ENCODE measurements at regions not wholly inside any gene's neighbourhood (a gene's known extent, or its start where the extent isn't known, plus 50 kb on each side); places are given as distances from the start of the nearest gene placed in this dataset.

DNA sequence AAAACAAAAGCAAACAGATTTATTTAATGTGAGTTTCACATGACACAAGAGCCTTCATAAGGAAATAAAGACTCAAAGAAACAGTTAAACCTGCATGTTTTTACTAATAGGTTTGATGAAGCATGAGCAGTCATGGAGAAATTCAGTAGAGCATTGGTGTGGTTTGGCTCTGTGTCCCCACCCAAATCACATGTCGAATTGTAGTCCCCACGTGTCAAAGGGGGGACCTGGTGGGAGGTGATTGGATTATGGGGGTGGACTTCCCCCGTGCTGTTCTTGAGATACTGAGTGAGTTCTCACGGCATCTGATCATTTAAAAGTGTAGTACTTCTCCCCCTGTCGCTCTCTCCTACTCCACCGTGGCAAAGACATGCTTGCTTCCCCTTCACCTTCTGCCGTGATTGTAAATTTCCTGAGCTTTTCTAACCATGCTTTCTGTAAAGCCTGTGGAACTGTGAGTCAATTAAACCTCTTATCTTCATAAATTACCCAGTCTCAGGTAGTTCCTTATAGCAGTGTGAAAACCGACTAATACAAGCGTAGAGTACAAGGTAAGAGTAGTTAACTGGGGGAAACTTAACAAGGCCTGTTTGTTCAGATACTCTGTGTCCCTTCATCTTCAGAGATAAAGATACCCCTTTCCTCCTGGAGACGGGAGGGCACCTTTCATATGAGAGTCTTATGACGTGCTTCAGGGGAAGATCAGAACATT, 354.8 kb downstream of the SIPA1L2 start:
- Histone ChIP-seq H3K4me1 (ENCODE audit: control insufficient read depth in 1 of 2, insufficient read depth in 2 of 2, low read depth in 1 of 2, low read length in 1 of 2) (no peaks in the 10 kb centered on the region), H3K79me2 (ENCODE audit: insufficient read depth) (no peaks in the 10 kb centered on the region), H3K9me2 (no peaks in the 10 kb centered on the region), H3F3A (replicated peaks; ENCODE audit: insufficient read depth) (no peaks in the 10 kb centered on the region), H4K20me1 (ENCODE audit: insufficient read depth) (no peaks in the 10 kb centered on the region), H3K36me3 (replicated peaks in 1 of 2; ENCODE audit: control insufficient read depth in 1 of 2, insufficient read depth in 2 of 2, low read length in 1 of 2) (no peaks in the 10 kb centered on the region), H3K27me3 (ENCODE audit: insufficient read depth) (no peaks in the 10 kb centered on the region), H3K9me3 (no peaks in the 10 kb centered on the region), H3K4me3 (ENCODE audit: low read depth in 2 of 2, low read length in 1 of 2) (no peak overlapping the region), H2AFZ (ENCODE audit: low read depth) (no peak overlapping the region), H3K9ac (no peak overlapping the region), H3K4me2 (no peak overlapping the region), H3K27ac (ENCODE audit: low read depth in 2 of 2, low read length in 1 of 2) (no peak overlapping the region)
- WGBS (ENCODE audit: low lambda C conversion rate): 51% methylated on average over 11 of the region's 11 CpGs
- CTCF ChIA-PET: no interaction called here
- DNase-seq: no peak
- POLR2A ChIA-PET: no interaction called here
- TF ChIP-seq YY1 (IDR thresholded peaks at IDR 0.05; ENCODE audit: low read depth) (no peak), MEF2A (IDR thresholded peaks at IDR 0.05; ENCODE audit: borderline replicate concordance, low read depth) (no peak), EZH2phosphoT487 (IDR thresholded peaks at IDR 0.05; ENCODE audit: borderline replicate concordance, low read depth) (no peak), POLR2AphosphoS5 (IDR thresholded peaks at IDR 0.05; ENCODE audit: low read depth, low read length) (no peak), SIN3A (IDR thresholded peaks at IDR 0.05; ENCODE audit: borderline replicate concordance, low read depth, low read length) (no peak)
- TF ChIP-seq, protein P1, sequence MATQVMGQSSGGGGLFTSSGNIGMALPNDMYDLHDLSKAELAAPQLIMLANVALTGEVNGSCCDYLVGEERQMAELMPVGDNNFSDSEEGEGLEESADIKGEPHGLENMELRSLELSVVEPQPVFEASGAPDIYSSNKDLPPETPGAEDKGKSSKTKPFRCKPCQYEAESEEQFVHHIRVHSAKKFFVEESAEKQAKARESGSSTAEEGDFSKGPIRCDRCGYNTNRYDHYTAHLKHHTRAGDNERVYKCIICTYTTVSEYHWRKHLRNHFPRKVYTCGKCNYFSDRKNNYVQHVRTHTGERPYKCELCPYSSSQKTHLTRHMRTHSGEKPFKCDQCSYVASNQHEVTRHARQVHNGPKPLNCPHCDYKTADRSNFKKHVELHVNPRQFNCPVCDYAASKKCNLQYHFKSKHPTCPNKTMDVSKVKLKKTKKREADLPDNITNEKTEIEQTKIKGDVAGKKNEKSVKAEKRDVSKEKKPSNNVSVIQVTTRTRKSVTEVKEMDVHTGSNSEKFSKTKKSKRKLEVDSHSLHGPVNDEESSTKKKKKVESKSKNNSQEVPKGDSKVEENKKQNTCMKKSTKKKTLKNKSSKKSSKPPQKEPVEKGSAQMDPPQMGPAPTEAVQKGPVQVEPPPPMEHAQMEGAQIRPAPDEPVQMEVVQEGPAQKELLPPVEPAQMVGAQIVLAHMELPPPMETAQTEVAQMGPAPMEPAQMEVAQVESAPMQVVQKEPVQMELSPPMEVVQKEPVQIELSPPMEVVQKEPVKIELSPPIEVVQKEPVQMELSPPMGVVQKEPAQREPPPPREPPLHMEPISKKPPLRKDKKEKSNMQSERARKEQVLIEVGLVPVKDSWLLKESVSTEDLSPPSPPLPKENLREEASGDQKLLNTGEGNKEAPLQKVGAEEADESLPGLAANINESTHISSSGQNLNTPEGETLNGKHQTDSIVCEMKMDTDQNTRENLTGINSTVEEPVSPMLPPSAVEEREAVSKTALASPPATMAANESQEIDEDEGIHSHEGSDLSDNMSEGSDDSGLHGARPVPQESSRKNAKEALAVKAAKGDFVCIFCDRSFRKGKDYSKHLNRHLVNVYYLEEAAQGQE (IDR thresholded peaks at IDR 0.05; ENCODE audit: low read depth, low read length): no peak

DNA sequence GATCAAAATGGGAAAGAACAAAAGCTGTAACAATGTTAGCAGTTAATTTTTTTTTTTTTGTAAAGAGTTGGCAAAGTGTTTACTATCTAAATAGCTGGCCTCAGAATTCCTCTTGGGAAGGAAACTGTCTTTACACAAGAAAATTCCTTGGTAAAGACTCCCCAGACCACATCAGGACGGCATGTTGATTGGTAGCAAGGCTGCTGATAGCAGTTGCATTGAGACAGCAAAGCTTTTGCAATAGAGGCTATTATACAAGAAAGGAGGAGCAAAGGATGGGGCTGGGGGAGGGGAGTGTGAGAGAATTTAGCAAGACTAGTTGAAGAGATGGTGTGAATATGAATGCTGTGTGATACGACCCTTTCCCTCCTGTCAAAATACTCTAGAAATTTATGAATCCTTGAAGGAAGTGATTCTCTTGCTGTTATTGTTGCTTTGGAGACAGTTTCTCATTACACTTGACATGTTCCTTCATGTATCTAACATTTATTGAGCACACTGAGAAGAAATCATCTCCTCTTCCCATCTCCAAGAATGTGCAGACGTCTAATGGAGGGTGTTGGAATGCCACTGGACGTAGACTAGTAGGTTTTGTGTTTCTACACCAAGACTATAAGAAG, 355.6 kb downstream of the SIPA1L2 start:
- ChIA-PET CTCF (no interaction called here), POLR2A (no interaction called here)
- Histone ChIP-seq H3K4me2 (no peak overlapping the region), H3K4me3 (ENCODE audit: low read depth in 2 of 2, low read length in 1 of 2) (no peak overlapping the region), H2AFZ (ENCODE audit: low read depth) (no peak overlapping the region), H3K9me3 (no peaks in the 10 kb centered on the region), H3K9ac (no peak overlapping the region), H3K79me2 (ENCODE audit: insufficient read depth) (no peaks in the 10 kb centered on the region), H3K36me3 (replicated peaks in 1 of 2; ENCODE audit: control insufficient read depth in 1 of 2, insufficient read depth in 2 of 2, low read length in 1 of 2) (no peaks in the 10 kb centered on the region), H3K4me1 (ENCODE audit: control insufficient read depth in 1 of 2, insufficient read depth in 2 of 2, low read depth in 1 of 2, low read length in 1 of 2) (no peaks in the 10 kb centered on the region), H3K27ac (ENCODE audit: low read depth in 2 of 2, low read length in 1 of 2) (no peak overlapping the region), H3K9me2 (no peaks in the 10 kb centered on the region), H3F3A (replicated peaks; ENCODE audit: insufficient read depth) (no peaks in the 10 kb centered on the region), H3K27me3 (ENCODE audit: insufficient read depth) (no peaks in the 10 kb centered on the region), H4K20me1 (ENCODE audit: insufficient read depth) (no peaks in the 10 kb centered on the region)
- WGBS (ENCODE audit: low lambda C conversion rate): 36% methylated on average over 4 of the region's 4 CpGs
- no peak for DNase-seq
- no peak for TF ChIP-seq CHD2 (IDR thresholded peaks at IDR 0.05; ENCODE audit: low read length, partially characterized antibody)
- no peak for TF ChIP-seq NFIC (IDR thresholded peaks at IDR 0.05; ENCODE audit: borderline replicate concordance)
- TF ChIP-seq RCOR1 (IDR thresholded peaks at IDR 0.05; ENCODE audit: low read length): no peak
- TF ChIP-seq YY1 (IDR thresholded peaks at IDR 0.05; ENCODE audit: low read depth): no peak
- no peak for TF ChIP-seq SIN3A (IDR thresholded peaks at IDR 0.05; ENCODE audit: borderline replicate concordance, low read depth, low read length)
- TF ChIP-seq FOXJ3 (CRISPR knock-in tag; IDR thresholded peaks at IDR 0.05): no peak
- TF ChIP-seq, protein P2, sequence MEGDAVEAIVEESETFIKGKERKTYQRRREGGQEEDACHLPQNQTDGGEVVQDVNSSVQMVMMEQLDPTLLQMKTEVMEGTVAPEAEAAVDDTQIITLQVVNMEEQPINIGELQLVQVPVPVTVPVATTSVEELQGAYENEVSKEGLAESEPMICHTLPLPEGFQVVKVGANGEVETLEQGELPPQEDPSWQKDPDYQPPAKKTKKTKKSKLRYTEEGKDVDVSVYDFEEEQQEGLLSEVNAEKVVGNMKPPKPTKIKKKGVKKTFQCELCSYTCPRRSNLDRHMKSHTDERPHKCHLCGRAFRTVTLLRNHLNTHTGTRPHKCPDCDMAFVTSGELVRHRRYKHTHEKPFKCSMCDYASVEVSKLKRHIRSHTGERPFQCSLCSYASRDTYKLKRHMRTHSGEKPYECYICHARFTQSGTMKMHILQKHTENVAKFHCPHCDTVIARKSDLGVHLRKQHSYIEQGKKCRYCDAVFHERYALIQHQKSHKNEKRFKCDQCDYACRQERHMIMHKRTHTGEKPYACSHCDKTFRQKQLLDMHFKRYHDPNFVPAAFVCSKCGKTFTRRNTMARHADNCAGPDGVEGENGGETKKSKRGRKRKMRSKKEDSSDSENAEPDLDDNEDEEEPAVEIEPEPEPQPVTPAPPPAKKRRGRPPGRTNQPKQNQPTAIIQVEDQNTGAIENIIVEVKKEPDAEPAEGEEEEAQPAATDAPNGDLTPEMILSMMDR (IDR thresholded peaks at IDR 0.05): no peak
- TF ChIP-seq, protein P3, sequence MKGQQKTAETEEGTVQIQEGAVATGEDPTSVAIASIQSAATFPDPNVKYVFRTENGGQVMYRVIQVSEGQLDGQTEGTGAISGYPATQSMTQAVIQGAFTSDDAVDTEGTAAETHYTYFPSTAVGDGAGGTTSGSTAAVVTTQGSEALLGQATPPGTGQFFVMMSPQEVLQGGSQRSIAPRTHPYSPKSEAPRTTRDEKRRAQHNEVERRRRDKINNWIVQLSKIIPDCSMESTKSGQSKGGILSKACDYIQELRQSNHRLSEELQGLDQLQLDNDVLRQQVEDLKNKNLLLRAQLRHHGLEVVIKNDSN (IDR thresholded peaks at IDR 0.05; ENCODE audit: borderline replicate concordance, low read depth): no peak
- TF ChIP-seq, protein P4, sequence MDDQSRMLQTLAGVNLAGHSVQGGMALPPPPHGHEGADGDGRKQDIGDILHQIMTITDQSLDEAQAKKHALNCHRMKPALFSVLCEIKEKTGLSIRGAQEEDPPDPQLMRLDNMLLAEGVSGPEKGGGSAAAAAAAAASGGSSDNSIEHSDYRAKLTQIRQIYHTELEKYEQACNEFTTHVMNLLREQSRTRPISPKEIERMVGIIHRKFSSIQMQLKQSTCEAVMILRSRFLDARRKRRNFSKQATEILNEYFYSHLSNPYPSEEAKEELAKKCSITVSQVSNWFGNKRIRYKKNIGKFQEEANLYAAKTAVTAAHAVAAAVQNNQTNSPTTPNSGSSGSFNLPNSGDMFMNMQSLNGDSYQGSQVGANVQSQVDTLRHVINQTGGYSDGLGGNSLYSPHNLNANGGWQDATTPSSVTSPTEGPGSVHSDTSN (IDR thresholded peaks at IDR 0.05): no peak
- TF ChIP-seq, protein P5, sequence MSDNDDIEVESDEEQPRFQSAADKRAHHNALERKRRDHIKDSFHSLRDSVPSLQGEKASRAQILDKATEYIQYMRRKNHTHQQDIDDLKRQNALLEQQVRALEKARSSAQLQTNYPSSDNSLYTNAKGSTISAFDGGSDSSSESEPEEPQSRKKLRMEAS (IDR thresholded peaks at IDR 0.05; ENCODE audit: low read depth): no peak
- TF ChIP-seq EZH2phosphoT487 (IDR thresholded peaks at IDR 0.05; ENCODE audit: borderline replicate concordance, low read depth): no peak
- TF ChIP-seq ELF1 (IDR thresholded peaks at IDR 0.05): no peak
- TF ChIP-seq GABPA (IDR thresholded peaks at IDR 0.05; ENCODE audit: low read depth): no peak
- TF ChIP-seq, protein P6, sequence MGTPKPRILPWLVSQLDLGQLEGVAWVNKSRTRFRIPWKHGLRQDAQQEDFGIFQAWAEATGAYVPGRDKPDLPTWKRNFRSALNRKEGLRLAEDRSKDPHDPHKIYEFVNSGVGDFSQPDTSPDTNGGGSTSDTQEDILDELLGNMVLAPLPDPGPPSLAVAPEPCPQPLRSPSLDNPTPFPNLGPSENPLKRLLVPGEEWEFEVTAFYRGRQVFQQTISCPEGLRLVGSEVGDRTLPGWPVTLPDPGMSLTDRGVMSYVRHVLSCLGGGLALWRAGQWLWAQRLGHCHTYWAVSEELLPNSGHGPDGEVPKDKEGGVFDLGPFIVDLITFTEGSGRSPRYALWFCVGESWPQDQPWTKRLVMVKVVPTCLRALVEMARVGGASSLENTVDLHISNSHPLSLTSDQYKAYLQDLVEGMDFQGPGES (IDR thresholded peaks at IDR 0.05; ENCODE audit: low read depth, low read length): no peak

Data from SK-N-SH (cell line).